Activated naive CD4-positive, alpha-beta T cell treated with anti-CD3 and anti-CD28 coated beads, Interleukin-2, amount 50 U/mL, for 24 hours (primary cell): ENCODE measurements at regions not wholly inside any gene's neighbourhood (a gene's known extent, or its start where the extent isn't known, plus 50 kb on each side); places are given as distances from the start of the nearest gene placed in this dataset.
A peak's percentile ranks its signal among the peaks of the same experiment; 100 is the strongest.
"Not testable (repeated sequence)": the region's sequence is repeated elsewhere in the genome, so short reads cannot be mapped to it uniquely, and the experiment has no call there.

Experiments
- H3K27ac Mint-ChIP-seq: one replicate; pipeline ENCODE4 v1.8.0; 2021; ENCODE audit warnings: mild to moderate bottlenecking, mixed read lengths
- H3K27me3 Mint-ChIP-seq: one replicate; pipeline ENCODE4 v1.8.0; 2021; ENCODE audit warnings: mixed read lengths
- H3K36me3 Mint-ChIP-seq: one replicate; pipeline ENCODE4 v1.8.0; 2021; ENCODE audit warnings: mixed read lengths
- H3K4me1 Mint-ChIP-seq: one replicate; pipeline ENCODE4 v1.8.0; 2021; ENCODE audit warnings: mixed read lengths
- H3K4me3 Mint-ChIP-seq: one replicate; pipeline ENCODE4 v1.8.0; 2021; ENCODE audit warnings: mild to moderate bottlenecking, mixed read lengths
- H3K9me3 Mint-ChIP-seq: one replicate; pipeline ENCODE4 v1.8.0; 2021; ENCODE audit warnings: mixed read lengths

DNA sequence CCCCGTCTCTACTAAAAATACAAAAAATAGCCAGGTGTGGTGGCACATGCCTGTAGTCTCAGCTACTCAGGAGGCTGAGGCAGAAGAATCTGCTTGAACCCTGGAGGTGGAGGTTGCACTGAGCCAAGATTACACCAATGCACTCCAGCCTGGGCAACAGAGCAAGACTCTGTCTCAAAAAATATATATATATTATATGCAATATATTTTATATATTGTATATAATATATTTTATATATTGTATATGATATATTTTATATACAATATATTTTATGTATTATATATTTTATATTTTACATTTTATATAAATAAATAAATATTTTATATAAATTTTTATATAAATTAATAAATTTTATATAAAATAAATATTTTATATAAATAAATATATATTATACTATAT lies 140.2 kb upstream of the ATP11B start:
- H3K4me3 Mint-ChIP-seq, H3K36me3 Mint-ChIP-seq, H3K9me3 Mint-ChIP-seq, H3K27ac Mint-ChIP-seq, H3K27me3 Mint-ChIP-seq, H3K4me1 Mint-ChIP-seq: not testable (repeated sequence)

DNA sequence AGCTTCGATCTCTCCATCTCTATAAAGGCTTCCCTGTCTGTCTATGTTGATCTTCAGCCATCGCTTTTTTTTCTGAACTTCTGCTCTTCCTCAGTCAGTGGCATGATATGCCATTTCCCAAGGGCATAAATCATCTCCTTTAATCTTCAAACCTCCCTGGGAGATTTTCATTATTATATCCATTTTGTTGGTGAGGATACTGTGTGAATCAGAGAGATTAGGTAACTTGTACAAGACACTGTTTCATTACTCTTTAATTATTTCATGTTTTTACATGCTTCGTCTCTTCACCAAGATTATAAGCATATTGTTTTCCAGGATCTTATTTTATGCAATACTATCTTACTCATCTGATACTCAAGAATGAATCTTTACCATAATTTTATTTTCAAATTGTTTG lies 124.8 kb upstream of the ATP11B start:
- Mint-ChIP-seq H3K4me1 (no peaks in the 10 kb centered on the region), H3K9me3 (no peaks in the 10 kb centered on the region), H3K27me3 (peaks cover 17% of the 10 kb centered on the region), H3K4me3 (no peak overlapping the region), H3K27ac (no peak overlapping the region), H3K36me3 (no peaks in the 10 kb centered on the region)

GRCh38 chr3:182668974-182669373 lies 124.3 kb upstream of the ATP11B start:
- Mint-ChIP-seq H3K27ac (no peak overlapping the region), H3K4me1 (no peaks in the 10 kb centered on the region), H3K4me3 (no peak overlapping the region)

GRCh38 chr3:182671541-182671940 lies 121.8 kb upstream of the ATP11B start:
- Mint-ChIP-seq H3K36me3 (no peaks in the 10 kb centered on the region), H3K9me3 (no peaks in the 10 kb centered on the region), H3K27ac (no peak overlapping the region), H3K4me1 (no peaks in the 10 kb centered on the region), H3K27me3 (peaks cover 18% of the 10 kb centered on the region), H3K4me3 (no peak overlapping the region)

More at GRCh38 chr3:182668974-182669373, 124.3 kb upstream of the ATP11B start:
- Mint-ChIP-seq H3K36me3 (no peaks in the 10 kb centered on the region), H3K9me3 (no peaks in the 10 kb centered on the region), H3K27me3 (peaks cover 18% of the 10 kb centered on the region)

GRCh38 chr3:182671942-182672341 lies 121.4 kb upstream of the ATP11B start:
- no peaks in the 10 kb centered on the region for H3K36me3 Mint-ChIP-seq

DNA sequence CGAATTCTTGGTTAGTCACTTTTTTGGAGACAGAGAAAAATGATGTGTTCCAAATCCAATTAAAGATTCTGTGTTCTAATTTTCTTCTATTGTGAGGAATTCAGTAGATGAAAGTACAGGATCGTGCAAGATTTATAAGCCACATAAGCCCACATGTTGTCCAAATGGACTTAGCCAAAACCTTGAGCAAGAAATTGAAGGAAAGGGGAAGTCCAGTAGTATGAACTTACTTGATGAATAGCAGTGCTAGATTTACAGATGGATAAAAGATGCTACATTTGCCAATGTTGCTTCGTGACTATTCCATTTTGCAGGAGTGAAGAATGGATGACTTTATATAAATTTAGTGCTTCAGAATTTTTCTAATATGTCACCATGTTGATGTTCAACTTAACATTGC lies 120.0 kb upstream of the ATP11B start:
- Mint-ChIP-seq H3K9me3 (no peaks in the 10 kb centered on the region), H3K4me1 (no peaks in the 10 kb centered on the region), H3K36me3 (no peaks in the 10 kb centered on the region), H3K27ac (no peak overlapping the region), H3K27me3 (peaks cover 18% of the 10 kb centered on the region), H3K4me3 (no peak overlapping the region)

More at GRCh38 chr3:182671942-182672341, 121.4 kb upstream of the ATP11B start:
- H3K27me3 Mint-ChIP-seq: peaks cover 18% of the 10 kb centered on the region
- no peaks in the 10 kb centered on the region for H3K9me3 Mint-ChIP-seq
- H3K4me1 Mint-ChIP-seq: no peaks in the 10 kb centered on the region
- H3K4me3 Mint-ChIP-seq: no peak overlapping the region
- H3K27ac Mint-ChIP-seq: no peak overlapping the region

GRCh38 chr3:182682263-182683241 lies 110.8 kb upstream of the ATP11B start:
- Mint-ChIP-seq H3K4me1 (peaks cover 11% of the 10 kb centered on the region), H3K9me3 (no peaks in the 10 kb centered on the region), H3K27ac (peak overlapping the region; percentile 31), H3K27me3 (peaks cover 26% of the 10 kb centered on the region), H3K4me3 (peak overlapping the region; percentile 83), H3K36me3 (no peaks in the 10 kb centered on the region)

DNA sequence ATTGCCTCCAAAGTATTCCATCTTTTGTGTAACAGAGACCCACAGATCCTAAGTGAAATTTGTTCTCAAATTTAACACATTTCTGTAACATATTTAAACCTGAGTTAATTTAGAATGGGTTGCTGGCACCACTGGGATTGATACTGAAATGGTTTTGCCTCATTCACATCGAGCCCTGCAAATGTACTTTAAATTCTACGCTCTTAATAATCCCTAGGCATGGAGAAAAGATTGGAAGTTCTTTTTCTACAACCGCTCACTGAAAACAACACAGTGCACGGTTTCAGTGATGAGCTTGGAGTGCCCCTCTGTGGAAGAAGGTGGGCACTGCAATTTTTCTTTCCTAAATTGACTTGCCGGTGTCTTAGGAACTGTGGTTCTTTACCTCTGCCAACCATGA lies 109.9 kb upstream of the ATP11B start:
- peak overlapping the region; percentile 83 for H3K4me3 Mint-ChIP-seq
- H3K27ac Mint-ChIP-seq: no peak overlapping the region
- peaks cover 11% of the 10 kb centered on the region for H3K4me1 Mint-ChIP-seq
- no peaks in the 10 kb centered on the region for H3K36me3 Mint-ChIP-seq
- no peaks in the 10 kb centered on the region for H3K9me3 Mint-ChIP-seq
- peaks cover 25% of the 10 kb centered on the region for H3K27me3 Mint-ChIP-seq

DNA sequence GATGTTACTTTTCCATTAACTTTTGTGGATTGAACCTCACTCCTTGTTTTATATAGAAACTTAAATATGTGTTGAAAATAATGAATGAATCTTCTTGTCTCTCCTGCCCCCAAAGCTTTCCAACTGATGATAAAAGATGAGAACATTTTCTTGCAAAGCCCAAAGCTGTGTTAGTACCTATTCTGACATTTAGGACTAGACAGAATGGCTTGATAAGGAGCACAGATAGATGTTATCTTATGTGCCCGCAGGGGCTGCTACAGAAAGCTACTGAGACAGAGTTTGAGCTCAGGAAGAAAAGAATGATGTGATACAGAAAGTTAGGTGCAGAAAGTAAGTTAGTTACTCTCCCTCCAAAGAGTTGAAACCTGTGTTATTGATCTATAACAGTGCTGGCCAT lies 109.4 kb upstream of the ATP11B start:
- Mint-ChIP-seq H3K4me1 (peaks cover 11% of the 10 kb centered on the region), H3K36me3 (no peaks in the 10 kb centered on the region), H3K27ac (no peak overlapping the region), H3K27me3 (peaks cover 24% of the 10 kb centered on the region), H3K4me3 (peak overlapping the region; percentile 83), H3K9me3 (no peaks in the 10 kb centered on the region)

GRCh38 chr3:182686033-182686886 lies 107.0 kb upstream of the ATP11B start:
- H3K9me3 Mint-ChIP-seq: no peaks in the 10 kb centered on the region
- H3K36me3 Mint-ChIP-seq: no peaks in the 10 kb centered on the region
- H3K4me1 Mint-ChIP-seq: peaks cover 11% of the 10 kb centered on the region
- peaks cover 24% of the 10 kb centered on the region for H3K27me3 Mint-ChIP-seq
- no peak overlapping the region for H3K27ac Mint-ChIP-seq
- no peak overlapping the region for H3K4me3 Mint-ChIP-seq

GRCh38 chr3:182690172-182690571 lies 103.1 kb upstream of the ATP11B start:
- Mint-ChIP-seq H3K36me3 (no peaks in the 10 kb centered on the region), H3K4me3 (no peak overlapping the region), H3K27me3 (peaks cover 13% of the 10 kb centered on the region), H3K4me1 (no peaks in the 10 kb centered on the region), H3K9me3 (no peaks in the 10 kb centered on the region), H3K27ac (no peak overlapping the region)

DNA sequence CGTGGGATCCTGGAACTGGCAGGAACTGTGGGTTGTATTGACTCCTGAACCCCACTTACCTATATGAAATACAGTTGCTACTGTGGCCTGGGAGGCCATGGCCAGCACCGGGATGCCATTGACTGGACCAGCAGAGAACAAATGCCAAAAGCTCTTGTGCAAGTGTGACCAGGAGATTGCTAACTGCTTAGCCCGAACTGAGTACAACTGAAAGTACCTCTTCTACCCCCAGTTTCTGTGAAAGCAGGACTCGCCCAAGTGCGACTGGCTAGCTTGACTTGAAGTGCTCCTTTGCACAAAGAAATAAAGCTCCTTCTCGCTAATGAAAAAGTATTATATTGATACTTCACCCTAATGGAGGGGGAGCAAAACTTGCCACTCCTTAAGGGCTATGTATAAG lies 101.3 kb upstream of the ATP11B start:
- Mint-ChIP-seq H3K36me3 (no peaks in the 10 kb centered on the region), H3K9me3 (no peaks in the 10 kb centered on the region), H3K4me1 (no peaks in the 10 kb centered on the region), H3K27ac (no peak overlapping the region), H3K4me3 (no peak overlapping the region), H3K27me3 (peaks cover 4% of the 10 kb centered on the region)

- H3K27ac Mint-ChIP-seq: no peak overlapping the region
- no peaks in the 10 kb centered on the region for H3K36me3 Mint-ChIP-seq
- H3K9me3 Mint-ChIP-seq: no peaks in the 10 kb centered on the region
- H3K27me3 Mint-ChIP-seq: peaks cover 3% of the 10 kb centered on the region
- H3K4me1 Mint-ChIP-seq: no peaks in the 10 kb centered on the region
- H3K4me3 Mint-ChIP-seq: no peak overlapping the region
Measured at GRCh38 chr3:182692695-182693094, 100.6 kb upstream of the ATP11B start.

DNA sequence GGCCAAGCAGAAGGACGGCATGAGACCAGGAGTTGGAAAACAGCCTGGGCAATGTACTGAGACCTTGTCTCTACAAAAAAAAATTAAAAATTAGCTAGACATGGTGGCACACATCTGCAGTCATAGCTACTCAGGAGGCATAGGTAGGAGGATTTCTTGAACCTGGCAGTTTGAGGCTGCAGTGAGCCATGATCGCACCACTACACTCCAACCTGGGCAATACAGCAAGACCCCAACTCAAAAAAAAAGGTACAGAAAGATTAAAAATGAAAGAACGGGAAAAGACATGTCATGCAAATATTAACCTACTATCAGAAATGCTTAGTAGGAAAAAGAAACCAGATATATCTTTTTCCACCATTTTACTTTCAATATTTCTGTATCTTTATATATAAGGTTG lies 99.6 kb upstream of the ATP11B start:
- Mint-ChIP-seq H3K27ac (no peak overlapping the region), H3K4me1 (no peaks in the 10 kb centered on the region), H3K27me3 (no peaks in the 10 kb centered on the region), H3K9me3 (no peaks in the 10 kb centered on the region), H3K4me3 (no peak overlapping the region), H3K36me3 (no peaks in the 10 kb centered on the region)

- no peaks in the 10 kb centered on the region for H3K4me1 Mint-ChIP-seq
- no peaks in the 10 kb centered on the region for H3K36me3 Mint-ChIP-seq
- no peak overlapping the region for H3K4me3 Mint-ChIP-seq
- H3K27ac Mint-ChIP-seq: no peak overlapping the region
- H3K9me3 Mint-ChIP-seq: no peaks in the 10 kb centered on the region
- no peaks in the 10 kb centered on the region for H3K27me3 Mint-ChIP-seq
Measured at GRCh38 chr3:182696916-182697315, 96.4 kb upstream of the ATP11B start.
